Stimulated activated CD8-positive, alpha-beta memory T cell treated with anti-CD3 and anti-CD28 coated beads, Interleukin-12 subunit alpha, Interleukin-12 subunit beta, amount 100 ng/mL, for 4 hours (primary cell): ENCODE measurements at regions not wholly inside any gene's neighbourhood (a gene's known extent, or its start where the extent isn't known, plus 50 kb on each side); places are given as distances from the start of the nearest gene placed in this dataset.
"Not testable (repeated sequence)": the region's sequence is repeated elsewhere in the genome, so short reads cannot be mapped to it uniquely, and the experiment has no call there.

ENCODE experiments used
- DNase-seq: peaks from one replicate; pipeline ENCODE4 v3.0.0-alpha.2; 2020; ENCODE audit warnings: low read depth

DNA sequence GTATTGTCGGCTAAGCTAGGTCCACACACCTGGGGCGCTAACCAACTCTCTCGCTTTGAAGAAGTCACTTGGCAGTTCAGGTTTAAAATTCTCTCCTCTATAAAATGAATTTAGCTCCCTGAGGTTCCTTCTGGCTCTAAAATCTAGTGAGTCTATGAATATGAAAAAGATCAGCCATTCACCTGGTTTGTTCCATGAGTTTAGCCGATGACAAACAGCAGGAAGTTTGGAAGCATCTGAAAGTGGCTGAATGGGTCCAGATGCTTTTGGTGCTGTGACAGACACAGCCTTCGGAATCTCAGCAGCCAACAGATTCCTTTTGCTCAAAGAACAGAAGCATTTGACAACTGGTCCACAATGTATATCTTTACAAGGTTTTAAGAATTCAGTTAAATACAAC lies 73.4 kb upstream of the FOXN3 start:
- DNase-seq = no peak

DNA sequence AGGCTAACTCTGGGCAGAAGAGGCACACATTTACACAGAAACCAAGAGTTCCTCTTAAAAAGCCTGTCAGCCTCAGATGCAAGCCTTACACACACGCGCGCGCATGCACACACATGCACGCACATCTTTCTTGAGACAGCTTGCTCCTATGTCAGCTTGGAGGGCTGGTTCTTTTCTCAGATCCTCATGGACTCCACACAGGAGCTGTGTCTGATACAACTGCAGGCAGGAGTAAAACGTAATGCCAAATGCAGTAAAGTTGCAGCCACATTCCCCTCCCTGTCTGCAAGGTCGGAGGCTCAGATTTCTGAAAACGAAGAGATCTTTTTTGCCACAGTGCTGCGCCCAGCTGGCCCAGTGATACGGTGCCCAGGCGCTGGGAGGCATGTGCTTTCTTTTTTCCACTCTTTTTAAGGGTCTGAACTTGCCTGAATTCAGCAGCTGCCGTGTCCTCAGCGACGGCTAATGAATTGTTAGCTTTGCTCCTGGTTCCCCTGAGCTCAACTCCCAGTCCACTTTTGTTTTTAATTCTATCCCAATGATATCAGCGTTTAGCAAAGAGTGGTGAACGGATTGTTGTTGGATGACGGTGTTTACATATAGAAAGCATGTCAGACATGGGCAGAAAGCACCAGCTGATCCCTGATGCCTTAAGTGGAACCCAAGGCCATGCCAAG lies 72.9 kb upstream of the FOXN3 start:
- no peak for DNase-seq

DNA sequence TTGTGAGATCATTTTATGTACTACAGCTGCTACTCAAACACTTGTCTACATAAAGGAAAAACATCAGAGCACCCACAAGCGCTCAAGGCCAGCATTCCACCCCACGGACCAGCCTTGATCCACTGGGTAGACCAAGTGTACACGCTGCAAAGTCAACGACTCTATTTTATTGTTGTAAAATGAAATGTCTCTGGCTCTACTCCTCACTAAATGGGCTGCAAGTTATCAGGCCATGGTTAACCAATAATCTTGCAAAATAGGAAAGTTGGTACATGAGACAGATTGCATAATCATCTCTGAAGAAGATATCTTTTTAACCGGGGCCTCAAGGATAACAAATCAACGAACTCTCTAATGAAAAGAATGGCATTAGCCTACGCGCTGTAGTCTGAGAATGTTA lies 69.9 kb upstream of the FOXN3 start:
- no peak for DNase-seq

DNA sequence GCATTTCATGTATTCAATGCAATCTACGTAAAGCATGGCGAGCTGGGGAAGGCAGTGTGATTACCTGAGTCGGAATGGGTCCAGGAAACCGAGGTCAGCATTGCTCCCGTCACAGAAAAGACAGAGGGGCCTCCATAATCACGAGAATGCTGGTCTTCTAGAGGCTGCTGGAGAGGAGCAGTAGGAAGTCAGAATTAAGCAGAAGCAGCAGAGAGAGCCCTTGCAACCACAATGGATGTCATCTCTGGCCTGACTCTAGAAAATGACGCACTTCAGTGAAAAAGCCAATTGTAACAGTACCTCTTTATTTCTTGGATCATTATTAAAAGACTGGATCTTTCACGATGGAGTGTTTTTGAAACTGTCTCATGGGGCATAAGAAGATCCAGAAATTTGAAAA lies 69.5 kb upstream of the FOXN3 start:
- DNase-seq = no peak

DNA sequence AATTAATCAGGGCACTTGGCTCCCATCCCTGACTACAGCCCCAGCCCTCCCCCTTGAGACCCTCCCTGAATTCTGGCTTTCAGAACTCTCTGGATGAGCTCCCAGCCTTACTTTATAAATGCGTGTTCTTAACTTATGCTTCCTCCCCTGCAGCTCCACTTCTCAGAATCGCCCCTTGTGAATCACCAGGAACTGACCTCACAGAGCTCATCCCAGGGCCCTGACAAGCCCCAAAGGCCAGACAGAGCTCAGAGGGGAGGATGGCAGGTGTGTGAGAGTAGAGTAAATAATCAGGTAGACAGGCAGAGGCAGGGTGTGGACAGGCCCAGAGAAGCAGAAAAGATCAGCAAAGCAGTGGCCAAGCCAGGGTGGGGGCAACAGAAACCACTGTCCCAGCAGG lies 68.2 kb upstream of the FOXN3 start:
- DNase-seq = no peak

DNA sequence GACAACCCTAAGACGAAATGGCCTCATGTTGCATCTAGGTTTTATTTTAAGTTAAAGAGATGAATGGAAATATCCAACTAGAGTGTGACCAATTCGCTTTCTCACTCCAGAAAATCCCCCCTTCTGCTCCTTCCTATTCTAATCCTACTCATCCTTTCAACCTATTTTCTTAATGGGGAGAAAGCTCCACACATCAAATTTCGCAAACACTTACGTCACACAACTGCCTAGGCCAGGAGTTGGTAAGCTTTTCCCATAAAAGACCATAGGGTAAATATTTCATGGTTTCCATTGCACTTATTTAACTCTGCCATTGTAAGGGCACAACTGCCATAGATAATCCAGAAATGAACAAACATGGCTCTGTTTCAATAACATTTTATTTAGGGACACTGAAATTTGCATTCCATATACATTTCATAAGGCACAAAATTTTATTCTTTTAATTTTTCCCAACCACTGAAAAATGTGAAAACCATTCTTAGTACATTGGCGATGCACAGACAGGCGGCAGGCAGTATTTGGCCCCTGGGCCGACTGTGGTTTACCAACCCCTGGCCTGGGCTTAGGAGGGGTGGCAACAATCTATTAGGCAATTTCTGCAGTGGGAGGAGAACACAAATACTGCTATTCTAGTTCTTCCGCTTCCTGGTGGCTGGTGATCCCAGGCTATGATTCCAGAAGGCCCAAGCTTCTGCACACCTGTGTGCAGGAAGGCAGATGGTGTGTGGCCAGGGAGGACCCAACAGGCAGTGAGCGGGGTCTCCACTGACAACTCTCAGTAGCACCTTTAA lies 67.2 kb upstream of the FOXN3 start:
- DNase-seq = no peak

DNA sequence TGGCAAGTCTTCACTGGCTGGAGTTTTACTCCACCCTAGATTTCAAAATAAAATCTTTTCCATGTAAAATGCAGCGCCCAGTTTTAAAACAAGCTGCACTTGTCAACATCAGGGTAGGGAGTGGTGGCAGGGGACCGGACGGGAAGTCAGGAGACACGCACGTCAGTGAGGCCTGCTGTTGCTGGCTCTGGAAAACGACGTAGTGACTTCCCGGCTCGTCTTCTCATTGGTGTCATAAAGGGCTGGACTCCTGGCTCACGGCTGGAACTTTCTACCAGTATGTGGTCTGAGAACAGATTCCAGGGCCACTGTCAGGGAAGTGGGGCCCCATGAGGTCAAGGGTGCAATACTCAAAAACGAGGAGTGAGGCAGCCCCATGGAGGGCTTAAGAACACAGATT lies 64.2 kb upstream of the FOXN3 start:
- no peak for DNase-seq

DNA sequence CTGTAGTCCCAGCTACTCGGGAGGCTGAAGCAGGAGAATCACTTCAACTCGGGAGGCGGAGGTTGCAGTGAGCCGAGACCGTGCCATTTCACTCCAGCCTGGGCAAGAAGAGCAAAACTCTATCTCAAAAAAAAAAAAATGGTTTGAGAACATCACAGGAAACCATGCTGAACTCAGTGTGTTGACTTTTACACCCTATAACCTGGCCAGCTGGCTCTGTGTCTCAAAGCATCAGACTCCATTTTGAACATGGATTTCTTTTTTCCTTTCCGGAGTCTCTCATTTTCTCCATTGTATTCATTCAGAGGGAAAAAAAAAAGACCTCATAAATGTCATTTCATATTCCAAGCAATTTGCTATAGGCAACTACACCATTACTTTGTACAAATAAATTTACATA lies 63.2 kb upstream of the FOXN3 start:
- no peak for DNase-seq

DNA sequence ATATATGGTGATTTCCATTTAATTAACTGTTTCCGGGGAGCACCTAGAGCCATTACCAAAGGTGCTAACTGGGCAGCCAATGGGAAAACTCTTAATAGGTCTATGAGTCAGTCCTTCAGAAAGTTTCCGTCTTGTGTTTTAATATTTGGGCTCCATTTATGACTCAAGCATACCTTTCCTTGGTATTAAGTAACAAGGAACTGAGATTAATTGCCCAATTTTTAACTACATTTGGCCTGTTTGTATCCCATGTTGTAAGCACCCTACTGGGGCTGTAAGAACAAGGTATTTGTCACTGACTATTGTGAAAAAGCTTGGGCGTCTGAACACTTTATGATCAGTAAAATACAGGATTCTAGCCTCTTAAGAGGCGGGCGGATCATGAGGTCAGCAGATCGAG lies 62.8 kb upstream of the FOXN3 start:
- no peak for DNase-seq

DNA sequence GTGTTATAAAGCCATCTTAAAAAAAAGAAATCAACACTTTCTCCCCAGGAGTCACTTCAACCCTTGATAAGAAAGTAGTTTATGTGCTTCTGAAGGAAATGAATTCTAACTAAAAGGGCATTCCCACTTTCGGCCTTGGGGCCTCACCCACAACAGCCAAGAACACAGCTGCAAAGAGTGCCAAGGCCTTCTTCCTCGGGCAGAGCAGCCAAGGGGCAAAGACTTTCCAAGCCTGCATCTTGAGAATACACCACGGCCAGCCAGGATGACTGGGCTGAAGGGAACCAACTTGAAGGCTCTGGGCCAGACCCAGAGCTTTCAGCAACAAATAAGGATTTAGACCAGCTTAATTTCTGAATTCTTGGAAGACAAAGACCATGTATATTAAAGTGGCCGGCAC lies 60.4 kb upstream of the FOXN3 start:
- DNase-seq = no peak

DNA sequence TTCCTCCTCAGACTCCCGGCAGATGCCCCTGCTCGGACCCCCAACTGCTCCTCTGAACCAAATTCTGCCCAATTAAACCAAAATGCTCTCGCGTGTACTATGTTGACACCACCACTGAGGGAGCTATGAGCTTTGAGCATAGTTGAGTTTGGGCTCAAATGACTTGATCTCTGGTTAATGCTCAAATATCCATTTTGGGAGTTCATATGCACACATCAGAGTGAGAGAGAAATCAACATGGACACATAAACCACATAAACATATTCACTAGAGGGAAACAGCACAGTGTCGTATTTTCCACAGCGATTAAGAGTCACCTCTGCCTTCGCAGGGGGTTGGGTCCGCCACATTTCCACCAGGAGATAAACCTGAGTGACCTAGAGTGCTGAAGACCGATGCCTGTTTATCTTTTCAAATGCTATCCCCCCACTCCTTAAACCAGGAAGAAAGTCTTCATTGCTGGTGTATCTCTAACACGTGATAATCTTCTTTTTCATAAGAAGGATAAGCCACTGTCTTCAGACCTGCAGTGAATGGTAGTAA lies 59.4 kb upstream of the FOXN3 start:
- DNase-seq = no peak

DNA sequence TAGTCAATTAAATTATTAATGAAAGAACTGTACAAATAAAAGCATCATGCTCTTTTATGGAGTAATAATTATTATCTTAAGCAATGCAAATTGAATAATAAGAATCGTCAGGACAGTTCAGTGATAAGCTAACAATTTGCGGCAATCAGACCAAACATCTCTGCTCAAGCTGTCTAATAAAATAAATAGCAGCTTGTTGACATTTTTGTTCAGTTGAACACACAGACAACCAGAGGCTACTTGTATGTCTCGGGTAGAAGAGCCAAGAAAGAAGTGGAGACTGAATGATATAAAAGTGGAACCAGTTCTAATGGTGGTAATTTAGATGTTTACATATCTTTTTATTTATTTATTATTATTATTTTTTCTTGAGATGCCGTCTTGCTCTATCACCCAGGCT lies 57.4 kb upstream of the FOXN3 start:
- no peak for DNase-seq

DNA sequence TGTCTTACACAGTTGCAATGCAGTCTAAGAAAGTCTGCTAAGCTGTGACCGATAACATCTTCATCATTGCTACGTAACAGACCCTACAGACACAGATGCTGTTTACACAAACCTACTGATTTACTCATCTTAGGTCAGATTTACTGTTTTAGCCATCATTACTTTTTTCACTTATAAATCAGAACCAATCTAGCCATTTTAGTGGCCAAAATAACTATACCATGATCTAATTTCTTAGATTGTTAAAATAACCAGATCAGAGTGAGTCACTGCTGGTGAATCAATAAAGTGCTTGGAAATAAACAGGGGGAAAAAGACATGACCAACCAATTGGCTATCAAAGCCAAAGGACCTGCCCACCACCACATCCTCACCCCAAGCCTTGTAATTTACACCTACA lies 57.0 kb upstream of the FOXN3 start:
- no peak for DNase-seq

DNA sequence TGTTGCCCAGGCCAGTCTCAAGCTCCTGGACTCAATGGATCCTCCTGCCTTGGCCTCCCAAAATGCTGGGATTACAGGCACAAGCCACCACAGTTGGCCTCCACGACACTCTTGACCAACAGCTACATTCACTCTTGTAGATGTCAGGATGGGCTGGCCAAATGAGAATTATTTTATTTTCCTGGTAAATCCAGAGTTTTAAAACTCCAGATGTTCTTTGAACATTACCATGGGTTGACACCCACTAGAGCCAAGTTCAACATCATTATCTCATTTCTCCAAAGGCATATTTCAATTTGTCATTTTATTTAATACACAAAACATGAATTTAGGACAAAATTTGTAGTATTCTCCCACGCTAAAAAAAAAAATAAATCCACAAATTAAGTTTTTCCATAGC lies 56.5 kb upstream of the FOXN3 start:
- no peak for DNase-seq

DNA sequence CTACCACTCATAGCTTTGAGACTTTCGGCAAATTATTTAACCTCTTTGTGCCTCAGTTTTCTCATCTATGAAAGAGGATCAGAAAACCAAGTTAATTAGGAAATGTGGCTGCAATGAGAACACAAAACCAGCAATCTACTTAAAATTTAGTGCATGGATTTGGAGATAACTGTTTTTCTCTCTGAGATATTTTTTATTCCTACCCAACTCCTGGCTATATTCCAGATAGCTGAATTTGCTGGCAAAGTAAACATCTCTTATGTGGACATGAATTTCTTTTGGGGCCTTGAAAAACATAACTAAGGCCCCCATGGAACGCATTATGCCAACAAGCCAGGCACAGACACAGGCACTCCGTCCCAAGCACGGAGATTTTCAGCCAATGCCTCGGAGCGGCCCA lies 53.4 kb upstream of the FOXN3 start:
- DNase-seq = no peak

DNA sequence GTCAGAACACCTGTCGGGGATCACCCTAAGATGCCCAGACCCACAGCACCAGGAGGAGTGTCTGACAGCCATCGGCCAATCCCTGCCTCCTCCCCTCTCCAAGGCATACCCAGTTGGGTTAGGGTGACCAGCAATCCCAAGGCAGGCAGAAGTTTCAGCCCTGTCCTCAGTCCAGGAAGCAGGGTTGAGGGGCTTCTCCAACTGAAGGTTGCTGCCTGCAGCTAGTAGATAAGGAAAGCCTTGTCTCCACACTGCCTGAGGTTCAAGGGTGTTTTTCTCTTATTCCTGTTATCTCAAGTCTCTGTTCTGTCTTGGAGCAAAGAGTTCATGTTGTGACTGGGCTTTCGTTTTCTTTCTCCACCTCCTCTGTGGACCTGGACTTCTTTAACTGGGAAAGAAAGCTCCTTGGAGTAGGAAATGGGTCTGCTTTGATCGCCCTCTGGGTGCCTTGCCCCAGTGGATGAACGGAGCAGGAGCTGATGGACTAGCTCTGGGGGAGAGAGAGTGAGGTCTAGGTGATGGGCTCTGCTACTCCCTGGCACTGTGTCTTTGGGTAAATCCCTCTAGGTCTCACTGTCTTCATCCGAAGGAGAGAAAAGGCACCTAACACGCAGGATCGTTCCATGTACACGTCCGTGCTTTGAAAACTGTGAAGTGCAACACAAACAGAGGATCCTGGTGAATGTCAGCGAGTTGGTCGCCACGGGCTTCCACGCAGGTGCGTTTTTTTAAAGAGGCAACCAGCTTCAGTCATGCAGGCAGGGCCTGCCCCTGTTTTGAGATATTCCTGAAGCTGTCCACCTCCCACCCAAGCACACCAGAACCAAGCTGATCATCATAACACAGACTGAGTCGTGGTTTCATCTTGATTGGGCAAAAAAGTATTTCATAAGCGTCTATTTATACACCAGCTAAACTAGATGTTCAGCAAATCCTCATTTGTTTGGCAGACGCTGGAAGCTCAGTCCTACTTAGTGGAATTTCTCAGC lies 52.5 kb upstream of the FOXN3 start:
- no peak for DNase-seq

DNA sequence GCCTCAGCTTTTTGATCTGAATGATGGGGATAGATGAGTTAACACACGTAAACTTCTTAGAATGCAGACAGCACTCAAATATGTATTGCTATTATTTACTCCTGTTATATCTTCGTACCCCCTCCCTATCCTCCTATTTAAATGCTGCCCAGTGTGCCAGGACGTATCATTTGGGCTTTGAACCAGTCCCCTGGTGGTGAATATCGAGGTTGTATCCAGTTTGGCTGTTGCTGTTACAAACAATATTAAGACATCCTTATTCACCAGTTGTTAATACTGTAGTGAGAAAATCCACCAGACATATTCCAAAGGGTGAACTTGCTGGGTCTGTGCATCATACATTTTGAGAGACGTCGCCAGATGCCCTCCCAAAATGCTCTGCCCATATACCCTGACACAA lies 51.5 kb upstream of the FOXN3 start:
- DNase-seq = no peak

DNA sequence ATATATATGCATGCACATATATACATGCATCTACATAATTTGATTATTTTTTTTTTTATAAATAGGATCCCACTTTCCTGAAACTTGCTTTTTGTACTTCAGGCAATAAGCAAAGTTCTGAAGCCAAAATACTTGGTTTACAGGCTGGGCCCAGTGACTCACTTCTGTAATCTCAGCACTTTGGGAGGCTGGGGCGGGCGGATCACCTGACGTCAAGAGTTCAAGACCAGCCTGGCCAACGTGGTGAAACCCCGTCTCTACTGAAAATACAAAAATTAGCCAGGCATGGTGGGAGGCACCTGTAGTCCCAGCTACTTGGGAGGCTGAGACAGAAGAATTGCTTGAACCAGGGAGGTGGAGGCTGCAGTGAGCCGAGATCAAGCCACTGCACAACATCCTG lies 51.0 kb upstream of the FOXN3 start:
- not testable (repeated sequence) for DNase-seq

DNA sequence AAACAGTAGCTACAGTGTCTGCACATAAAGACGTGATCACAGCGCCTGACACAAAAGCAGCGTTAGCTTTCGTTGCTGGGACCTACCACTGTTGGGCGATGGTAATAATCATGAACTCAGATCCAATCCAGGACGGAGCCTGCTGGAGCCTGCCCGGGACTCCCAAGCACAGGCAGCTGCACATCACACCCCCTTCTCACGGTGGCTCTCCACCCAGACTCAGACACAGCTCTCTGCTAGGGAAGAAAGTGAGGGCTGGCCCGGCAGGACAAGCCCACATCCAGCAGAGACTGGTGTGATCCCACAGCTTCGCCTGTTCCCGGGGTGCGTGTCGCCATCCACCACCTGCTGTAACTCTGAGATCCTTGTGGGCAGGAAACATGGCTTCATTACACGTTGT lies 49.9 kb upstream of the FOXN3 start:
- DNase-seq = no peak
